GM12864 (cell line): ENCODE measurements at regions not wholly inside any gene's neighbourhood (a gene's known extent, or its start where the extent isn't known, plus 50 kb on each side); places are given as distances from the start of the nearest gene placed in this dataset.

Experiments
- DNase-seq: peaks from one replicate; pipeline ENCODE4 v3.0.0-alpha.2; 2011; ENCODE audit warnings: low read depth
- H3K4me3 ChIP-seq: 2 replicates; pipeline ENCODE4 v1.5.1; 2011; ENCODE audit warnings: mild to moderate bottlenecking, low read depth, low read length, control low read depth
- TF ChIP-seq, protein P1 (sequence below): IDR thresholded peaks from 2 replicates; pipeline ENCODE4 v1.5.1; 2011; ENCODE audit warnings: low read depth, mild to moderate bottlenecking, moderate library complexity, low read length, control low read depth, inconsistent platforms; ENCODE audit errors: missing control alignments

DNA sequence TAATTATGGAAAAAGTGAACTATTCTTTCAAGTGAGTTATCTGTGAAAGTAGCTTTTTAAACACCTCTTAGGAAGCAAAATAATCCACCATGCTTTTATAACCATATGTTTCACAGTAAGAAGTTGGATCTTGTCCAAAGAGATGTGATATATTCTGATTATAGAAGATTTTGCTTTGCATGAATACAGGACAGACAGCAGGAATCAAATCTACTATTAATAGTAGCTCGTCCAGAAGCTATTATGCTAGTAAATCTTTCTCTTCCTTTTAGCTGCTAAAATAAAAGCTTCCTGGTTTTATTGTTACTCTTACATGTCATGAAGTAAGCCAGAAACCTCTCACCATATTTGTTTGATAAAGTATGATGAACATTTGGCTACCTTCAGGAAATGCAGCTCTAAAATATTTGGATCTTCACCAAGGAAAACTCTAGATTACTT lies 257.0 kb downstream of the IPO8 start:
- DNase-seq: no peak

DNA sequence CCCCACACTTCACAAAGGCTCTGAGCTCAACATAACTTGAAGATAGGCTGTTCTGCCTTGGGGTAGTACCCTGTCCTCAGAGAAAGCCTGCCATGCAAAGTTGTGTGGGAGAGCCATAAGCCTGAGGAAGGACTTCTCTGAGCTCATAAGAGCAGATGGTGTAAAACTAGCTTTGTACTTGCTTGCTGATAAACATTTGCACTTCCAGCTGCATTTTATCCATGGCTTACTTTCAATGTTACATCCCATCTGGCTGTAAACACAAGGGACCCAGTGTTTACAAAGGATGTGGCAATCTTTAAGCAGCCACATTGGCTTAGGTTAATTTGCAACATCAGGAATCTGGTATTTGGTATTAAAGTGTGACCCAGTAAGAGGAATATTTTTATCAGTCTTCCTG lies 258.1 kb downstream of the IPO8 start:
- TF ChIP-seq, protein P1, sequence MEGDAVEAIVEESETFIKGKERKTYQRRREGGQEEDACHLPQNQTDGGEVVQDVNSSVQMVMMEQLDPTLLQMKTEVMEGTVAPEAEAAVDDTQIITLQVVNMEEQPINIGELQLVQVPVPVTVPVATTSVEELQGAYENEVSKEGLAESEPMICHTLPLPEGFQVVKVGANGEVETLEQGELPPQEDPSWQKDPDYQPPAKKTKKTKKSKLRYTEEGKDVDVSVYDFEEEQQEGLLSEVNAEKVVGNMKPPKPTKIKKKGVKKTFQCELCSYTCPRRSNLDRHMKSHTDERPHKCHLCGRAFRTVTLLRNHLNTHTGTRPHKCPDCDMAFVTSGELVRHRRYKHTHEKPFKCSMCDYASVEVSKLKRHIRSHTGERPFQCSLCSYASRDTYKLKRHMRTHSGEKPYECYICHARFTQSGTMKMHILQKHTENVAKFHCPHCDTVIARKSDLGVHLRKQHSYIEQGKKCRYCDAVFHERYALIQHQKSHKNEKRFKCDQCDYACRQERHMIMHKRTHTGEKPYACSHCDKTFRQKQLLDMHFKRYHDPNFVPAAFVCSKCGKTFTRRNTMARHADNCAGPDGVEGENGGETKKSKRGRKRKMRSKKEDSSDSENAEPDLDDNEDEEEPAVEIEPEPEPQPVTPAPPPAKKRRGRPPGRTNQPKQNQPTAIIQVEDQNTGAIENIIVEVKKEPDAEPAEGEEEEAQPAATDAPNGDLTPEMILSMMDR: no peak
- no peak overlapping the region for H3K4me3 ChIP-seq
- no peak for DNase-seq

More for the DNA sequence above, 257.0 kb downstream of the IPO8 start:
- TF ChIP-seq, protein P1: no peak
- no peak overlapping the region for H3K4me3 ChIP-seq

DNA sequence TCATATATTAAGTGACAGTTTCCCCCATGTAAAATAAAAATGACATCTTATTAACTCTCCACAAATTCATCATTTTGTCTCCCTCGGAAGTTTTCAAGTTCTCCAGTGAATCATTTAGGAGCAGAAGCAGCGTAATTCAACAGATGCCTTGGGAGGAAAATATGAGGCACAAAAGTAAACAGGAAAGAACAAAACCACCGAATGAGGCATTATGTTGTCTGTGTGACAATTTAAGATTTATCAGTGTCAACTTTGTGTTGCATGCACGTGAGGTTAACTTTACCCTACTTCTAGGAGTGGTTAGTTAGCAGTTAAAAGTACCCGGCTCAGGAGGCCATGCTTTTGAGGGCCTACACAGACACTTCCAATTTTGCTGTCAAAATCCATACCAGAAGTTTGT lies 258.6 kb downstream of the IPO8 start:
- no peak overlapping the region for H3K4me3 ChIP-seq
- TF ChIP-seq, protein P1: no peak
- no peak for DNase-seq

DNA sequence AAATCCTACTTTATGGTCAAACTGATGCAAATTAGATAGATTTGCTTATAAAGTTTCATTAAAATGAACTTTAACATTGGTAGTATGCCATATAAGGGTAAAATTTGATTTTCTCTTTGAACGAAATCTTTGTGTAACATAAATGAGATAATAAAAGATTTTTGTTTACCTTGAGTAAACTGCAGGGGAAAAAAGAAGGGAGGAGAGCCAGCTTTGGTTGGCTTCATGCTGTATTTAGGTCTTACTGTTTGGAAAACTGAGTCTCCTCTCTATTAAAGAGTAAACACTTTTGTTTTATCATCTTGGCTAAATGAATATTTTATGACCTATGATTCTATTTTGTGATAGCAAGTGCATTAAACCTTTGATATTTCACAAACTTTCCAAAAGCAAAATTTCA lies 267.6 kb downstream of the IPO8 start:
- no peak for DNase-seq
- TF ChIP-seq, protein P1: no peak
- no peak overlapping the region for H3K4me3 ChIP-seq

DNA sequence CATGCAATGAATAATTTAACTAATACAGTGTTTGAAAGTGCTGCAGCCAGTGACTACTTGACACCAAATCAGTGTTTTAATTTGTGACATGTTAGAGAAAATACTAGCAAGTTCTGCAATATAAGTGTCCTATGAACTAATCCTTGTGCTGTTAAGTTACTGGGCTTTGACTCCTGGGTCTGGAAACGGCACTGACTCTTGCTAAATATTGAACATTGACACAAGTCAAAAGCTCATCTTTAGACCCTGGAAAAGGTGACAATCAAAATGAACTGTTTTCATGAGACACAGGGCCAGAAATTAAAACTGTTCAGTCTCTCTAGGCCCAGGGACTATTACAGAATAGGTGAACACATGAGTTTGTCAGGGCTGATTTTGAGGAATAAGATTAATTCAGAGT lies 268.1 kb downstream of the IPO8 start:
- TF ChIP-seq, protein P1: no peak
- no peak for DNase-seq

DNA sequence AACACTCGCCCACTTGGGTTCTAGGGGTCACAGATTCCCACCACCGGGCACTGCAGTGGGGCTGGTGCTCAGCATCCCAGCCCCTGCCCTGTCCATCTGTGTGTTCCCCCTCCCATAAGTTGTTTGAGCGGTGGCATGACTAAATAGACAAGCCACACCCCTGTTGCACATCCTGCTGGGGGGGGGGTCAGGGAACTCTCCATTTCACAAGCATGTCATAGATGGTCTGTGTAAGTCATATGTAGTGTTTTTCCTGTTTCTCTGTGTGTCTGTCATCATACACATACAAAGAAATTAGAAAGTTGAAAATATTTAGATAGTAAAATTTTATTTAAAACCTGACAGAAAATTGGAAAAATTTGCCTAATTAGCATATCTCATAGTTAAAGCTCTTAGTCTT lies 270.2 kb downstream of the IPO8 start:
- no peak overlapping the region for H3K4me3 ChIP-seq
- TF ChIP-seq, protein P1: no peak
- no peak for DNase-seq

More for the DNA sequence above, 268.1 kb downstream of the IPO8 start:
- no peak overlapping the region for H3K4me3 ChIP-seq

DNA sequence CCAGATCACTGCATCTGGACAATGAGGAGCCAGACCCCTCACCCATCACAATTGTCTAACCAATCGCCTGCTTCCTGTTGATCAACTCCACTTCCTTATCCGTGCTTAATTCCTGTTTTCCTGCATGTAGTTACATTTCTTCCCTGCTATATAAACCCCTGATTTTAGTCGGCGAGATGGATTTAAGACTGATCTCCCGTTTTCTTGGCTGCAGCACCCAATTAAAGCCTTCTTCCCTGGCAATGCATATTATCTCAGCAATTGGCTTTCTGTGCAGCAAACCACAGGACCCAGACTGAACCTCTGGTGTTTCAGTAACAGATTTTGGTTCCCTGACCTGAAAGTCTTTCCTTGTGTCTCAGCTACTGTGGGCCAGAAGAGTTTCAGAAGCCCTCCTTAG lies 272.3 kb downstream of the IPO8 start:
- no peak overlapping the region for H3K4me3 ChIP-seq
- no peak for DNase-seq
- TF ChIP-seq, protein P1: no peak
